ENCODE measurements at regions not wholly inside any gene's neighbourhood (a gene's known extent, or its start where the extent isn't known, plus 50 kb on each side); places are given as distances from the start of the nearest gene placed in this dataset.

GRCh38 chr18:78321402-78321801 lies 658.2 kb upstream of the SALL3 start:
- Histone ChIP-seq H3K27me3 (ENCODE audit: control insufficient read depth, insufficient read depth, low read length) (no peaks in the 10 kb centered on the region), H3K4me3 (ENCODE audit: low read length) (no peak overlapping the region), H3K9me3 (ENCODE audit: control insufficient read depth, insufficient read depth, low read length) (no peaks in the 10 kb centered on the region), H3K36me3 (ENCODE audit: control insufficient read depth, insufficient read depth, low read length) (no peaks in the 10 kb centered on the region), H3K27ac (ENCODE audit: low read length) (no peak overlapping the region), H3K4me1 (ENCODE audit: control insufficient read depth, insufficient read depth, low read length) (no peaks in the 10 kb centered on the region)
- DNase-seq (ENCODE audit: low read depth, low spot score): no peak
- no CpG with 5 or more reads among the region's 6 CpGs for WGBS (ENCODE audit: insufficient coverage, insufficient read length)

- Histone ChIP-seq H3K27ac (ENCODE audit: low read length) (no peak overlapping the region), H3K9me3 (ENCODE audit: control insufficient read depth, insufficient read depth, low read length) (no peaks in the 10 kb centered on the region), H3K4me1 (ENCODE audit: control insufficient read depth, insufficient read depth, low read length) (no peaks in the 10 kb centered on the region), H3K36me3 (ENCODE audit: control insufficient read depth, insufficient read depth, low read length) (no peaks in the 10 kb centered on the region), H3K4me3 (ENCODE audit: low read length) (no peak overlapping the region), H3K27me3 (ENCODE audit: control insufficient read depth, insufficient read depth, low read length) (no peaks in the 10 kb centered on the region)
- no peak for DNase-seq (ENCODE audit: low read depth, low spot score)
- WGBS (ENCODE audit: insufficient coverage, insufficient read length): no CpG with 5 or more reads among the region's 14 CpGs
Measured at GRCh38 chr18:78323453-78324197, 656.0 kb upstream of the SALL3 start.

DNA sequence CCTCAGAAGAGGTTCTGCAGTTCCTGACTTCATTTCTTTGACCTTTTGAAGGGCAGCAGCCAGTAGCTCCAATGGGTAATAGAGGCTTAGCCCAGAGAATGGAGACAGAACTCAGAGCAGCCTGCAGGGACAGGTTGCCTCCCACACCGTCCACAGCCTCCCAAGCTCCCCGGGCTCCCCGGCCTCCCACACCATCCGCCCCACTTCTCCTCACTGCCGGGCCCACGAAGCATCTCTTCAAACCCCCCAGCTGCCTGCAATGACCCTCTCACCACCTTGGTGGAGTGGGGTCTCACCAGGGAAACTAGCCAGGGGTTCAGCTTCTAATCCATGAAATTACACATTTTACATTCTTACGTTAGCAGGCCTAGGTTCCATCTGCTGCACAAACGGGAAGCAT lies 652.0 kb upstream of the SALL3 start:
- Histone ChIP-seq H3K4me1 (ENCODE audit: control insufficient read depth, insufficient read depth, low read length) (no peaks in the 10 kb centered on the region), H3K27ac (ENCODE audit: low read length) (no peak overlapping the region), H3K9me3 (ENCODE audit: control insufficient read depth, insufficient read depth, low read length) (no peaks in the 10 kb centered on the region), H3K27me3 (ENCODE audit: control insufficient read depth, insufficient read depth, low read length) (no peaks in the 10 kb centered on the region), H3K4me3 (ENCODE audit: low read length) (no peak overlapping the region), H3K36me3 (ENCODE audit: control insufficient read depth, insufficient read depth, low read length) (no peaks in the 10 kb centered on the region)
- no CpG with 5 or more reads among the region's 8 CpGs for WGBS (ENCODE audit: insufficient coverage, insufficient read length)
- no peak for DNase-seq (ENCODE audit: low read depth, low spot score)

- Histone ChIP-seq H3K4me3 (ENCODE audit: low read length) (no peak overlapping the region), H3K9me3 (ENCODE audit: control insufficient read depth, insufficient read depth, low read length) (no peaks in the 10 kb centered on the region), H3K4me1 (ENCODE audit: control insufficient read depth, insufficient read depth, low read length) (no peaks in the 10 kb centered on the region), H3K27me3 (ENCODE audit: control insufficient read depth, insufficient read depth, low read length) (no peaks in the 10 kb centered on the region), H3K36me3 (ENCODE audit: control insufficient read depth, insufficient read depth, low read length) (no peaks in the 10 kb centered on the region), H3K27ac (ENCODE audit: low read length) (no peak overlapping the region)
- DNase-seq (ENCODE audit: low read depth, low spot score): no peak
- WGBS (ENCODE audit: insufficient coverage, insufficient read length): no CpG with 5 or more reads among the region's 10 CpGs
Measured at GRCh38 chr18:78330766-78331165, 648.9 kb upstream of the SALL3 start.

GRCh38 chr18:78352910-78353309 lies 626.7 kb upstream of the SALL3 start:
- Histone ChIP-seq H3K27ac (ENCODE audit: low read length) (no peak overlapping the region), H3K9me3 (ENCODE audit: control insufficient read depth, insufficient read depth, low read length) (no peaks in the 10 kb centered on the region), H3K4me1 (ENCODE audit: control insufficient read depth, insufficient read depth, low read length) (no peaks in the 10 kb centered on the region), H3K4me3 (ENCODE audit: low read length) (no peak overlapping the region), H3K36me3 (ENCODE audit: control insufficient read depth, insufficient read depth, low read length) (no peaks in the 10 kb centered on the region), H3K27me3 (ENCODE audit: control insufficient read depth, insufficient read depth, low read length) (no peaks in the 10 kb centered on the region)
- no CpG with 5 or more reads among the region's 6 CpGs for whole genome bisulfite sequencing (ENCODE audit: insufficient coverage, insufficient read length)
- DNase-seq (ENCODE audit: low read depth, low spot score): peak; percentile 22

DNA sequence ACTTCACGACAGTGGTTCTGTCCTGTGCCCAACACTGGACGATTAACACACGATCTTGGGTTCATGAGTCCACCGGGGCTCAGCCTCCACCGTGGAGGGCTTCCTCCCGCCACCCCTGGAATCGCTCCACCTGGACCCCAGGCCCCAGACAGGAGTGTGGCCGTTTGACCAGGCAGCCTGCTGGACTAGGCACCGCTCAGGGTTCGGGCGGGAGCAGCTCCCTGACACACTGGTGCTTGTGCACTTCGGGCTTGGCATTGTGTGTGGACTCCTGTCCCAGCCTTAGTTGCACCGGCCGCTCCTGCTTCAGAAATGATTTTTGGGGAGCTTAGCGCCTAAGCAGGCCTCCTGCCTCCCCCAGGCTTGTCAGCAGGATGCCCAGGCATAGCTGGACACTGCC lies 617.4 kb upstream of the SALL3 start:
- no CpG with 5 or more reads among the region's 15 CpGs for WGBS (ENCODE audit: insufficient coverage, insufficient read length)
- Histone ChIP-seq H3K4me1 (ENCODE audit: control insufficient read depth, insufficient read depth, low read length) (no peaks in the 10 kb centered on the region), H3K27ac (ENCODE audit: low read length) (no peak overlapping the region)

DNA sequence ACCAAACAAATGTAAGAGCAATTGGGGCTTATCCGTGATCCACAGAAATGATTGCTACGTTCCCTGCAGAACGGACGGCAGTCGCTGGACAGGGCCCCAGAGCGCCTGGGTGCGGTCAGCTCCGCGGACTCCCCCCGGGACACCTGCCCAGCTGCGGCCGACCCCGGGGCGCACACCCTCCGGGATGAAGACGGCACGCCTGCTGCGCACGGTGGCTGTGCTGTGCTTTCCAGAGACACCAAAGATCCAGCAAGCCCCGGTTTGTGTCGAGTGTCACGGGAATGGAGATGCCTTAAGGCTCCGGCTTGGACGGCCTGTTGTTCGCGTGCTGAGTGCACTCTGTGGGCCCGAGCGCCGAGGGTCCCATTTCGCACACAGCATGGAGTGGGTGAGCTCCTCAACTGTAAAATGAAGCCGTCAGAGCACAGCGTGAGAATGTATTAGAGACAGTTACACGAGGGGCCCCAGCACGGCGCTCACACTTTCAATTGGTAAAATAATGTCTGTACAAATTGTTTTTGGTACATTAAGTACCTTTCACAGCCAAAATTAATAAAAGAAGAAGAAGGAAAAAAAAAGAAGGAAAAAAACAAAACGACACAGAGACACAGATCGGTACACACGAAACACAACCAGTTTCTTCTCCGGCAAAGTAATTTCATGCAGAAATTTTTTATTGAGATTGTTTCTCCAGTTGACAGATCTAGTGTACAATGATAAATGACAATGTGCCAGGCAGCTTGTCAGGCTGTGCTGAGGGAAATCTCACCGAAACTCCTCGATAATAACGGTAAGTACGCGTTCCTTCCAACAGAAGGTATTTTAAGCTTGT lies 615.8 kb upstream of the SALL3 start:
- H3K4me3 ChIP-seq (ENCODE audit: low read length): no peak overlapping the region
- H3K9me3 ChIP-seq (ENCODE audit: control insufficient read depth, insufficient read depth, low read length): no peaks in the 10 kb centered on the region
- no CpG with 5 or more reads among the region's 44 CpGs for WGBS (ENCODE audit: insufficient coverage, insufficient read length)
- H3K4me1 ChIP-seq (ENCODE audit: control insufficient read depth, insufficient read depth, low read length): no peaks in the 10 kb centered on the region
- no peak overlapping the region for H3K27ac ChIP-seq (ENCODE audit: low read length)
- DNase-seq (ENCODE audit: low read depth, low spot score): no peak
- no peaks in the 10 kb centered on the region for H3K27me3 ChIP-seq (ENCODE audit: control insufficient read depth, insufficient read depth, low read length)
- no peaks in the 10 kb centered on the region for H3K36me3 ChIP-seq (ENCODE audit: control insufficient read depth, insufficient read depth, low read length)

More for the DNA sequence above, 617.4 kb upstream of the SALL3 start:
- Histone ChIP-seq H3K27me3 (ENCODE audit: control insufficient read depth, insufficient read depth, low read length) (no peaks in the 10 kb centered on the region), H3K9me3 (ENCODE audit: control insufficient read depth, insufficient read depth, low read length) (no peaks in the 10 kb centered on the region), H3K4me3 (ENCODE audit: low read length) (no peak overlapping the region), H3K36me3 (ENCODE audit: control insufficient read depth, insufficient read depth, low read length) (no peaks in the 10 kb centered on the region)
- DNase-seq (ENCODE audit: low read depth, low spot score): no peak

GRCh38 chr18:78364388-78364960 lies 615.1 kb upstream of the SALL3 start:
- Histone ChIP-seq H3K9me3 (ENCODE audit: control insufficient read depth, insufficient read depth, low read length) (no peaks in the 10 kb centered on the region), H3K27me3 (ENCODE audit: control insufficient read depth, insufficient read depth, low read length) (no peaks in the 10 kb centered on the region), H3K36me3 (ENCODE audit: control insufficient read depth, insufficient read depth, low read length) (no peaks in the 10 kb centered on the region), H3K4me1 (ENCODE audit: control insufficient read depth, insufficient read depth, low read length) (no peaks in the 10 kb centered on the region), H3K4me3 (ENCODE audit: low read length) (no peak overlapping the region), H3K27ac (ENCODE audit: low read length) (no peak overlapping the region)
- DNase-seq (ENCODE audit: low read depth, low spot score): no peak
- WGBS (ENCODE audit: insufficient coverage, insufficient read length): no CpG with 5 or more reads among the region's 13 CpGs

DNA sequence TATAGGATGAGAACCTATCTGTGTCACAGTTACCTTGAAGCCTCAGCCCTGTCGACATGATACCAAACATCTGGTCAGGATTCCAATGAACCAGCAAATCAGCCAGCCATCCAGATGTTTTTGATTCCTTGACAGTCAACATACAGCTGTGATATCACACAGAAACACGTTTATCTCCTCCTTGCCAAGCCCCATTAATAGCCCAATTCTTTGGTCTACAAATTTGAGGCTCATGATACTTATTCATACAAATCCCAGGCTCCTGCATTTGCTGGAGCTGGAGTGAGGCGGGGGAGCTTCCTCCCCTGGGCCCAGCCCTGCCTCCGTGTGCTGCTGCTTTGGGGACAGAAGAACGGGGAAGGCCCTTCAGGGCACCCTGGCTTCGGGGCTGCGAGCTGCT lies 611.6 kb upstream of the SALL3 start:
- H3K27ac ChIP-seq (ENCODE audit: low read length): no peak overlapping the region
- H3K4me3 ChIP-seq (ENCODE audit: low read length): no peak overlapping the region
- H3K27me3 ChIP-seq (ENCODE audit: control insufficient read depth, insufficient read depth, low read length): no peaks in the 10 kb centered on the region
- DNase-seq (ENCODE audit: low read depth, low spot score): no peak
- no peaks in the 10 kb centered on the region for H3K4me1 ChIP-seq (ENCODE audit: control insufficient read depth, insufficient read depth, low read length)
- no CpG with 5 or more reads among the region's 7 CpGs for WGBS (ENCODE audit: insufficient coverage, insufficient read length)
- no peaks in the 10 kb centered on the region for H3K36me3 ChIP-seq (ENCODE audit: control insufficient read depth, insufficient read depth, low read length)
- H3K9me3 ChIP-seq (ENCODE audit: control insufficient read depth, insufficient read depth, low read length): no peaks in the 10 kb centered on the region

DNA sequence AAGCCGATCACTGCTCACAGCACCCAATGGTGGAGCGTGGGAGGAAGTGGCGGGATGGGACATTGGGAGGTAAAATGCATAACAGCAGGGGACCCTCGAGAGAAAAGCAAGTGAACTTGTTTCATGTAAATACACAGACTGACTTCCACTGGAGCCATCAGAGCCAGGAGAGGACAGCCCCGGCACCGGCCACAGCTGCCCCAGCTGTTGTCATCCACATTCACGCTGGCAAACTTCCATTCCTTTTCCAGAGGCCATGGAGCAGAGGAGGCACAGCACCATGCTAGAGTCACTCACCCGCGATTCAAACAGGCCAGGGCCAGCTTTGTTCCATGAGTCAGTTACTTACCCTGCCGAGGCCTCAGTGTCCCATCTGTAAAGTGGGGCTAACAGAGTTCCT lies 610.9 kb upstream of the SALL3 start:
- WGBS (ENCODE audit: insufficient coverage, insufficient read length): no CpG with 5 or more reads among the region's 10 CpGs
- DNase-seq (ENCODE audit: low read depth, low spot score): no peak

More for the DNA sequence above, 610.9 kb upstream of the SALL3 start:
- Histone ChIP-seq H3K9me3 (ENCODE audit: control insufficient read depth, insufficient read depth, low read length) (no peaks in the 10 kb centered on the region), H3K27me3 (ENCODE audit: control insufficient read depth, insufficient read depth, low read length) (no peaks in the 10 kb centered on the region), H3K27ac (ENCODE audit: low read length) (no peak overlapping the region), H3K36me3 (ENCODE audit: control insufficient read depth, insufficient read depth, low read length) (no peaks in the 10 kb centered on the region), H3K4me1 (ENCODE audit: control insufficient read depth, insufficient read depth, low read length) (no peaks in the 10 kb centered on the region), H3K4me3 (ENCODE audit: low read length) (no peak overlapping the region)
